Right renal pelvis (tissue), 4 donors: ENCODE measurements at regions not wholly inside any gene's neighbourhood (a gene's known extent, or its start where the extent isn't known, plus 50 kb on each side); places are given as distances from the start of the nearest gene placed in this dataset.

Experiments
- DNase-seq, 4 donors: peaks; one replicate each; pipeline ENCODE4 v3.0.0-alpha.2; 2013; ENCODE audit warnings: low read depth in 4 of 4, low spot score in 3 of 4, missing footprints in 1 of 4

- no peak for DNase-seq
Measured at GRCh38 chr2:37471104-37471503, 126.7 kb downstream of the QPCT start.

GRCh38 chr2:37471994-37472393 is 127.6 kb downstream of the QPCT start:
- no peak for DNase-seq

GRCh38 chr2:37472959-37473358 is 128.5 kb downstream of the QPCT start:
- no peak for DNase-seq

- DNase-seq = no peak
Measured at GRCh38 chr2:37476411-37476810, 132.0 kb downstream of the QPCT start.

GRCh38 chr2:37477921-37478320 is 133.5 kb downstream of the QPCT start:
- no peak for DNase-seq

- no peak for DNase-seq
Measured at GRCh38 chr2:37481244-37481643, 136.8 kb downstream of the QPCT start.

- no peak for DNase-seq
Measured at GRCh38 chr2:37489041-37489456, 144.6 kb downstream of the QPCT start.

- DNase-seq = no peak
Measured at GRCh38 chr2:37489536-37489935, 145.1 kb downstream of the QPCT start.

- DNase-seq = no peak
Measured at GRCh38 chr2:37493425-37493824, 149.0 kb downstream of the QPCT start.

- no peak for DNase-seq
Measured at GRCh38 chr2:37499113-37499512, 154.7 kb downstream of the QPCT start.

- DNase-seq = no peak
Measured at GRCh38 chr2:37500031-37500430, 155.6 kb downstream of the QPCT start.

GRCh38 chr2:37501113-37501512 is 156.7 kb downstream of the QPCT start:
- no peak for DNase-seq

- DNase-seq = peak in 1 of 4 donors; percentile 10
Measured at GRCh38 chr2:37506407-37507050, 162.1 kb downstream of the QPCT start.

- DNase-seq = no peak
Measured at GRCh38 chr2:37507051-37507410, 162.6 kb downstream of the QPCT start.

- no peak for DNase-seq
Measured at GRCh38 chr2:37507703-37508102, 163.3 kb downstream of the QPCT start.

GRCh38 chr2:37512971-37513370 is 158.5 kb downstream of the CDC42EP3 start:
- no peak for DNase-seq

GRCh38 chr2:37523814-37524362 is 147.6 kb downstream of the CDC42EP3 start:
- peak in 1 of 4 donors; percentile 18 for DNase-seq

GRCh38 chr2:37526323-37526722 is 145.1 kb downstream of the CDC42EP3 start:
- DNase-seq = no peak

GRCh38 chr2:37526856-37527255 is 144.6 kb downstream of the CDC42EP3 start:
- DNase-seq = no peak

- DNase-seq = no peak
Measured at GRCh38 chr2:37527361-37527760, 144.1 kb downstream of the CDC42EP3 start.

- no peak for DNase-seq
Measured at GRCh38 chr2:37529830-37530415, 141.5 kb downstream of the CDC42EP3 start.

GRCh38 chr2:37532503-37532902 is 138.9 kb downstream of the CDC42EP3 start:
- no peak for DNase-seq
